SK-N-MC (cell line): ENCODE measurements at regions not wholly inside any gene's neighbourhood (a gene's known extent, or its start where the extent isn't known, plus 50 kb on each side); places are given as distances from the start of the nearest gene placed in this dataset.

ENCODE experiments used
- EZH2 ChIP-seq: fragments of 200-600 bp; sonication (generic); IDR thresholded peaks from one replicate; pipeline ENCODE4 v1.6.1; 2017; ENCODE audit warnings: antibody characterized with exemption
- POLR2AphosphoS5 ChIP-seq: IDR thresholded peaks from 2 replicates; pipeline ENCODE4 v1.6.1; 2012; ENCODE audit warnings: mild to moderate bottlenecking, low read depth, low read length, borderline replicate concordance

GRCh38 chr2:125658583-125658982, 997.4 kb upstream of the GYPC start:
- TF ChIP-seq POLR2AphosphoS5 (no peak), EZH2 (no peak)
